GM10248 (cell line): ENCODE measurements at regions not wholly inside any gene's neighbourhood (a gene's known extent, or its start where the extent isn't known, plus 50 kb on each side); places are given as distances from the start of the nearest gene placed in this dataset.

Experiments used
- CTCF ChIA-PET: fragments of 300-600 bp; sonication (Branson Sonifier 250); formaldehyde crosslinking; extraction: SDS; loops from one replicate; lab custom pipeline; 2021; ENCODE audit warnings: antibody characterized with exemption; lab: Yijun Ruan, JAX
- POLR2A ChIA-PET: fragments of 350-650 bp; sonication (Branson Sonifier 250); formaldehyde crosslinking; extraction: SDS; loops from one replicate; lab custom pipeline; 2020; ENCODE audit warnings: antibody characterized with exemption; lab: Yijun Ruan, JAX
- DNase-seq: peaks from one replicate; pipeline ENCODE4 v3.0.0; 2012; ENCODE audit errors: extremely low spot score
- CTCF ChIP-seq: IDR thresholded peaks from 2 replicates; pipeline ENCODE4 v1.5.1; 2012; ENCODE audit warnings: mild to moderate bottlenecking, low read depth; ENCODE audit errors: extremely low read depth, missing control alignments, control extremely low read depth

- TF ChIP-seq CTCF: no peak
- ChIA-PET CTCF (no interaction called here), POLR2A (no interaction called here)
- no peak for DNase-seq
Measured at GRCh38 chr6:86477500-86478148, 459.7 kb upstream of the HTR1E start.

- TF ChIP-seq CTCF: no peak
- ChIA-PET POLR2A (no interaction called here), CTCF (interaction anchor here (1.2 kb wide), 1 partner anchor 22 kb away, joined by 3 read pairs; no protein-coding TSS in a partner anchor)
- no peak for DNase-seq
Measured at GRCh38 chr6:86476311-86476710, 461.0 kb upstream of the HTR1E start.

GRCh38 chr6:86474081-86474480 lies 463.2 kb upstream of the HTR1E start:
- ChIA-PET CTCF (no interaction called here), POLR2A (no interaction called here)
- TF ChIP-seq CTCF: no peak
- no peak for DNase-seq

- DNase-seq: no peak
- TF ChIP-seq CTCF: no peak
- POLR2A ChIA-PET: no interaction called here
- CTCF ChIA-PET: no interaction called here
Measured at GRCh38 chr6:86471791-86472190, 465.5 kb upstream of the HTR1E start.

GRCh38 chr6:86459978-86460377 lies 477.4 kb upstream of the HTR1E start:
- ChIA-PET CTCF (no interaction called here), POLR2A (no interaction called here)
- no peak for DNase-seq
- TF ChIP-seq CTCF: no peak

- ChIA-PET CTCF (interaction anchor here (1.3 kb wide), 1 partner anchor 12 kb away, joined by 3 read pairs; no protein-coding TSS in a partner anchor), POLR2A (no interaction called here)
- no peak for TF ChIP-seq CTCF
- DNase-seq: no peak
Measured at GRCh38 chr6:86456821-86457220, 480.5 kb upstream of the HTR1E start.
